ENCODE measurements at regions not wholly inside any gene's neighbourhood (a gene's known extent, or its start where the extent isn't known, plus 50 kb on each side); places are given as distances from the start of the nearest gene placed in this dataset.
"Not testable (repeated sequence)": the region's sequence is repeated elsewhere in the genome, so short reads cannot be mapped to it uniquely, and the experiment has no call there.

DNA sequence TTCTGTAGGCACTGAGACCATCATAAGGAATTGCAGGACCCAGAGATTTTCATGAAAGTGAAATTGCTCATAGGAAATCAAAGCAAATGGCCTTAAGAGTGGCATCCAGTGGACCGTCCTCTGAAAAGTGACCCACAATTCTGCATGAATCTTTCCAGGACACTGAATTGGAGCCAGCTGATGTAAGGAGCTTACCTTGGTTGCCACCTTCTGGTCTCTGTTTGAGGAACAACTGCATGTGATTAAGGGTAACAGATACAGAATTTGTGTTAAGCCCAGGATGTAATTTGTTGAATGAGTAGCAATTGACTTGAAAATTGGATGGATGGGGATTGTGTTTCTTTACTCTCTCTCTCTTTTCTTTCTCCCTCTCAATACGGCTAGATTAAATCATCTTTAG is 49.9 kb upstream of the GAS1 start:
- no peak for DNase-seq

DNA sequence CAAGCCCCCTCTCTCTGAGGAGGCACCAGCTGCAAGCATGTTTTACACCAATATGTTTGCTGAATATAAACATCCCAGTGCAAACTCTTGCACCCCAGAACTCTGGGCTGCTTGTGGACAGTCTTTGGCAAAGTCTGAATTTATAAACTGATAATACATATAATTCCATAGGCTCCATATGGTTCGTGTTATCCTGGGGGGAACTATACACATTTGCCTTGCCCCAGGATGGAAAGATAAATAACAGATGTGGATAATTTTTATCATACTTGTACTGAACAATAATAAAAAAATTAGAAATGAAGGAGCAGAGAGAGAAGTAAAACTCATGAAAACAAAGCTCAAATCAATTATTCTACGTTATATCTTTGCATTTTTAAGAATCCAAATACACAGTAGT is 50.6 kb upstream of the GAS1 start:
- DNase-seq: no peak

DNA sequence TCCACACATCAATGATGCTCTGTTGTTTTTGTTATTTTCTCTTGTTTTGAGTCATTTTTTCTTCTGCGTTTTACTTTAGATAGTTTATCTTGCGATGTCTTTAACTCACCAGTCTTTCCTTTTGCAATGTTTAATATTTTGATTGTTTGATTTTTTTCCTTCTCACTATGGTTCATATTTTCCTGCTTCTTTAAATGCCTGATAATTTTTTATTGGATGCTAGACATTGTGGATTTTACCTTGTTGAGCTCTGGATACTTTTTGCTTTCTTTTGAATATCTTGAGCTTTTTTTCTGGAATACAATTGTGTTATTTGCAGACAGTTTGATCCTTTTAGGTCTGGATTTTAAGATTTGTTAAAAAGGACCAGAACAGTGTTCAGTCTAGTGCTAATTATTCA is 55.2 kb upstream of the GAS1 start:
- no peak for DNase-seq

DNA sequence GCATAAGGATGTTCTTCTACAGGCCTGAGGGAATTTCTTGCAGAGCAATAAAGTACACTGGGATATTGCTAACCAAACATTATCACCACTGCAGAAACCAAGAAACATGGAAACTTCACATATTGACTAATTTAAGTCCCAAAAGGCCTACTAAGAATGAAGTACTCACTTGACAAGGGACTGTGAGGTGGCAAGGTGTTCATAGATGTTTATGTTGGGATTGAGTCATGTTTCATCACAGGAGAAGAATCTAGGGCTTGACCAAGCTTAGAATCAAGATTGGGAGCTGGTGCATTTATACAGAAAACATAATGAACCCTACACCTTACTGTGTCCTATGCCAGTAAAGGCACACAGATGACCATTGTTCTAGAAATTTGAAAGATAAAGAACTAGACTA is 56.7 kb upstream of the GAS1 start:
- no peak for DNase-seq

DNA sequence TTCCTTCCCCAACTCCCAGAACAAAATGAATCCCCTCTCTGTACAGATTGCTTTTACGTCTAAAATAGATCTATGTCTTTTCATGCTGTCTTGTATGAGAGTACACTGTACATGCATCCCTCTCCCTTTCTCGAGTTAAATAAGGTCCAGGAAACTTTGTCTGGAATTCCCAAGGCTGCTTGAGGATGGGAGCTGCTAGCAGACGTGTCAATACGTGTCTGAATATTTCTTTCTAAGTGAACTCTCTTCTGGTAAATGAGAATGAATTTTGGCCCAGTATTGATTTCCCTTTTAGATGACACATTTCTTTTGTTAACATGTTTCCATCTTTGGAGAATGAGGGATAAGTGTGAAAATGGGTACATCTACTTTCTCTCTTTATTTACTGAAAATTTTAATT is 59.6 kb upstream of the GAS1 start:
- DNase-seq: no peak

DNA sequence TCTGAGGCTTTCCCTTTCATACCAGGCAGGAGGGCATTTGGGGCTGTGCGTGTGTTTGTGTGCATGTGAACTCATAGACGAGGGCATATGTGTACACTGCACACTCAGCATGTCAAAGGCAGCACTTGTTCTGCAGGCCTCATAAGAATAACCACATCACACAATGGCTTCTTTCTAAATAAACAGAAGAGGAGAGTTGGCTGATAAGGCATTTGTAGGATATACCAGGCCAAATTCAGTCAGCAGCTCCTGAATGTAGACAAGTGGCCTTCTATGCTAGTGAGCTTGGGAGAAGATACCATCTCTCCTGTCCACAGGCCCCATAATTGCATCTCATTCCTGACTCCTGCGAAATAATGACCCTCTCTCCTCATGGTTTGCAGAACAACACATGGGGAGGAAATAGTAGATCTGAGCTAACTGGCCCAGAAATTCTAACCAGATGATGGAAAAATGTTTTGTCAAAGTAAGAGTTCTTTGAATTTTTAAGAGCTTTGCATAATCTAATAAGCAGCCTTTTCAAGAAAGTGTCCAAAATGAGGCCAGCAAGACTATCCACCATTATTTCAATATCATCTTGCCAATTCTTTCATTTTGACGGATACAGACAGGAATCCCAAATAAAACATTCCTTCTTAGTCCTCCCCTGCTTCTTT is 60.5 kb upstream of the GAS1 start:
- no peak for DNase-seq

DNA sequence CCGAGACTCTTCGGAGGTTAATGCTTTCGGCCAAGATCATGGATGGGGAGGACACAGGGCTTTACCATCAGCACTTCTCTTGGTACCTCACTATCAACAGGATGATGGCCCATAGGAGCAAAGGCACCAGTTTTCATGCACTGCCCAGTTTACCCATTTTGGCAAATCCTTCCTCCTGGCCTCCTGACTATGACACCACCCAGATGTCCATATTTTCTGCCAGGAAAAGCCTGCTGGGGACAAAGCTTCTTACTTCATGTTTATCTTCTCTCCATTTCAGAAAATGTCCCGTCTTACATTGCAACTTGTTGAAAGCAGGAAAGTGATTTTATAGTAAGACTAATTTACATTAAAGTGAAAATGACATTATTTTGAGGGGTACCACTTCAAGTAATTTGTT is 61.4 kb upstream of the GAS1 start:
- no peak for DNase-seq

DNA sequence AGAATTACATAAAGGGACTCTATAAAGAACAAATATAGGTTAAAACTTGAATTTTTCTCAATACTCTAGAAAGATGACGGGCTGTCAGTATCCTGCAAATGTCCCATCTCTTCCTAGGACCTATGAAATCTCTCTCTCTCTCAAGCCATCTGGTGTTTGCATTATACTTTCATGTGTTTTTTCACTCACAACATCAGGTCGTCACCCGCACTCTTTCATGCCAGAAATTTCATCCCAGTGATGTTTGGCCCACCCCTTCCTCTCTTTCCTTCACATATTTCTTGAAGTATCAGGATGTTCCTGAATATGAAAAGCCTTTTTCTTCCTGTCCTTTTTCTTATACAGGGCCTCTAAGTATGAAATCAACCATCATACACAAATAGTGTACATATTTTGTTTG is 63.3 kb upstream of the GAS1 start:
- no peak for DNase-seq

DNA sequence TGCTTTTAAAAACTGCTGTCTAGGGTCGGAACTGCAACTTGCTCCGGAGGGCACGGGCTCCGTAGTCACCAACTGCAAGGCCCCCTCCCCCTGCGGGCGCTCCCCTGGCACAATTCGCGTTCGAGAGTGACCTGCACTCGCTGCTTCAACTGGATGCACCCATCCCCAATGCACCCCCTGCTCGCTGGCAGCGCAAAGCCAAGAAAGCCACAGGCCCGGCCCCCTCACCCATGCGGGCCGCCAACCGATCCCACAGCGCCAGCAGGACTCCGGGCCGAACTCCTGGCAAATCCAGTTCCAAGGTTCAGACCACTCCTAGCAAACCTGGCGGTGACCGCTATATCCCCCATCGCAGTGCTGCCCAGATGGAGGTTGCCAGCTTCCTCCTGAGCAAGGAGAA is 64.2 kb upstream of the GAS1 start:
- no peak for DNase-seq

DNA sequence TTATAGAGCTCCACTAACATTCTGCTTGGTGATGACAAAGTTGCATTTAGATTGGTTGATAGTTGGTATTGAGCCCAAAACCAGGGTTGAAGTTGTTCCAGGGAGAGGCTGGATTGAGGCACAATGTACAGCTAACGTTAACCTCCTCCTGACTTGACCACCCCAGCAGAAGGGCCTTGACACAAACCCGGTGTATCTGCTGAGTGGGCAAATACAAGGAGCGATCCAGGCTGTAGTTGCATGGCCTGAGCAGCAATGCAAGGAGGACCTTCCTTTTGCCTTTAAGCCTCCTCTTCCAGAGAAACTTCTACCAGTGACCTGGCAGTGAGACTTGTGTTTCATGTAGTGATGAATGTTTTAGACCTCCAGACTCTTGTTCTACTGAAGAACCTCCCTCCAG is 66.2 kb upstream of the GAS1 start:
- no peak for DNase-seq

DNA sequence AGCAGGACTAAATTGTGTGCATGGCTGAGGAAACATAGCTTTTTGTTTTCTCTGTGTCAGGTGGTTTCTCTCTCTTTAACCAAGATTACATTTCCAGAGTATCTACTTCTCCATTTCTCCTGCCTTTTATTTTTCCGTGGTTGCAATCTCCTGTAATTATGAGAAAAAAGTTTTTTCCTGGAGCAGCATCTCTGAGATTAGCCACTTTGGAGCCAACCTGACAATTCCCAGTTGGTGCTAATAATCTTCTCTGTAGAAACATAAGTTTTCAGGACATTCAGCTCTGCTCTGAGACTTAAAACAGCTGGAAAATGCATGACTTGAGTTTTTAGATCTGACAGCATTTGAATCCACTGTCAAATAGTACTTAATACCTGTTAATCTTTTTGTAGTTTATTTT is 67.1 kb upstream of the GAS1 start:
- no peak for DNase-seq

DNA sequence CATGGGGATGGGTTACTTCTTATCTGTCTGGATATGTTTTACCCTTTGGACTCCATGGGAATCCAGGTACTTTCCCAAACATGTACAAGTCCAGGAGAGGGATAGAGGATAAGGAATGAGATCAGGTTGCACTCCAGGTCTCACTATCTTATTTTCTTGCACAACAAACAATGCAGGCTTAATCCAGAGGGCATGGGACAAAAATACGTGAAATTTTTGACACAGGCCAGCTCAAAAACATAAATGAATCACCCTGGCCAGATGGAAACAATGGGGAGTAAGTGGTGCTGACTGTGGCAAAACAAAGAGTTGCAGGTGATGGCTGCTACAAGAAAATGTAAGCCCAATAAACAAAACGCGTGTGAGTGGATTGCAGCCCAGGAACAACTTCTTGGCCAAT is 69.4 kb upstream of the GAS1 start:
- no peak for DNase-seq

DNA sequence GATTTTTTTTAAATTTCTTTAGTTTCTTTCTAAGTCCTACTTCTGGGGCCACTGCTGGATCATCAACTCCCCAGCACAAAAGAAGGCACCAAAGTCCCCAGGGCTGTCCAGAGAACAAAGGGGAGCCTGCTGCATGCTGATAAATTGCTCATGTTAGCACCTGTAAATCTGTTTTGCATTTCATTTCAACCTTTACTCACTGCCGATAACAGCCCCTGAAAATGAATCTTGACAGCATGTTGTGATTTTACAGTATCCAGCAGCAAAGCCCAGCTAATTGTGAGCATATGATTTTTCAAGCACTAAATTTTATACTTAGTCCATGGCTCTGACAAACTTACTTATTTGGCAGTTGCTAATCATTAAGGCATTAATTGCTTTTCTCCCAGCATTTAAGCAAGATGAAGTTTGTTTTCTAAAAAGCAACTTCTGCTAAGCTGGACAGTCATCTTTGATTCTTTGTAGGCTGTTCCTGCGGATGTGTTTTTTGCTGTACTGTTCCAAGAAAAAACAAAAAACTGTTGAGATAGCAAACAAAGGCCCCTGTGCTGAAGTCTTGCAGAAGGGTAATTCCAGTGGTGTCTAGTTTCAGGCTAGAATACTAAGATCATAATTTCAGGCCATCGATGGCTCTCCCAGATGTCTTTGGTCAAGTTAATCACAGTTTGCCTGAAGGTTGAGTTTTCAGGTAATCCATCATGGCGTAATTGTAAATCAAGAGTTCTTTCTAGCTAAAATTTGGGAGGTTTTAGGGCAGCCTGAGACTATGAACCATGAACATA is 73.1 kb upstream of the GAS1 start:
- no peak for DNase-seq

DNA sequence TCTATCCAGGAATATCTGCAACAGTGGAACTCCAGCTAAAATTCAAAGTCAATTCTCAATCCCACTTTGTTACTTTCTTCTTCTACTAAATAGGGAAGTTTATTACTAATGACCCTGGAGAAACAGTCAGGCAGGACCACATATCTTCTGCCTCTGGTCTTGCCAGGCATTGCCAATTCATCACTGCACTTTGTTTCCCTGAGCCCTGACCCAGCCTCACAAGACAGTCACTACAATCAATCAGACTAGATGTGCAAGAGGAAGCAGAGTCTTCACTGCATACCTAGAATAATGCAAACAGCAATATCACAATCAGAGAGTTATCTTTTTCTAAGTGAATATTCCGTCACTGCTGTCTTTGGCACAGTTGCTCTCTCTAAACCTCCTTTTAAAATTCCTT is 74.9 kb upstream of the GAS1 start:
- DNase-seq: no peak

DNA sequence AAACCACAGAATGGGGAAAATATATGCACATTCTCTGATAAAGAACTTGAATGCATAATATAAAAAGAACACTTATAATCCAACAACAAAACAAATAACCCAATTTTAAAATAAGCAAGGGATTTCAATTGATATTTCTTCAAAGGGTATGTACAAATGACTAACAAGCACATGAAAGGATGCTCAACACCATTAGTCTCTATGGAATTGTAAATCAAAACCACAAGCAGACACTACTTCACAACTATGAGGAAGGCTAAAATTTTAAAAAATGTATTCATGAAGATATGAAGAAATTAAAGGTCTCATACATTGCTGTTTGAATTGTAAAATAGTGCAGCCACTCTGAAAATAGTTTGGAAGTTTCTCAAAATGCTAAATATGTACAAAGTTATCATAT is 78.9 kb upstream of the GAS1 start:
- DNase-seq: no peak

DNA sequence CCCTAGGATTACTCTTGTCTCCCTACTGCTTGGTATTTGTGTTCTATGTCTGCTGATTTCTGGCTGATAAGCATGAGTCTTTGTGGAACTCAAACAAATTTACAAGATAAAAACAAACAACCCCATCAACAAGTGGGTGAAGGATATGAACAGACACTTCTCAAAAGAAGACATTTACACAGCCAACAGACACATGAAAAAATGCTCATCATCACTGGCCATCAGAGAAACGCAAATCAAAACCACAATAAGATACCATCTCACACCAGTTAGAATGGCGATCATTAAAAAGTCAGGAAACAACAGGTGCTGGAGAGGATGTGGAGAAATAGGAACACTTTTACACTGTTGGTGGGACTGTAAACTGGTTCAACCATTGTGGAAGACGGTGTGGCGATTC is 81.5 kb upstream of the GAS1 start:
- not testable (repeated sequence) for DNase-seq

DNA sequence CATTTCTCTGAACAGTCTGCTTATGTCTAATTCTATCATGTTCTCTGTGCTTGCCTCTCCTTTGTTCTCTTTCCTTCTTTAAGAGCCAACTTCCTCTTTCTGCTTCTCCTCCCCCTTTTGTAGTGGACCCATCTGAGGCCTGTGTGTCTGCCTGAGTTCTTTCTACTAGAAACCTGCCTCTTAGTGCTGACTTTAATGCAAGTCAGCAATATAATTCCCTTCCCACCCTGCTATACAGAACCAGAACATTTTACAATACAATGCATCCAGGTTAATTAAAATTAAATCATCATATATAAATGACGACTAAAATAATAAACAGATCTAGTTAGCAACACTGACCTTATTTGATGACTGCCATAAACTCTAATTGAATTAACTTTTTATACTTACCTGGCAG is 82.6 kb upstream of the GAS1 start:
- DNase-seq: no peak

DNA sequence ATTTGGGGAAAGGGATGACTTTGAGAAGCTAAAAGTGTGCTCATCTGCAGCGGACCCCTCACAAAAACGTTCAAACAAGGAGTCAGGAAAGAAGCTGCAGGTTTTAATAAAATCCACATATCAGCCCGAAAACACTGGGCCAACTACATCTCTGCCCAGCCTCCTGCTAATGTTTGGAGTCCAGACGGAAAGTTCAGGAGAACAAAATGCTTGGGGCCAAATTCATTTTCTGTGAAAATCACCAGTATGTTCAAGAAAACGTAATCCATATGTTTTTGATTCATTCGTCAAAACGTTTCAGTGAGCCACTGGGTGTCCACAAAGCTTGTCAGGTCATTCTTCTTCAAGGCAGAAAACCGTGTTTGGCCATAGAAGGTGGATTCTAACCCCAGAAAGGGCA is 87.5 kb upstream of the GAS1 start:
- DNase-seq: no peak

DNA sequence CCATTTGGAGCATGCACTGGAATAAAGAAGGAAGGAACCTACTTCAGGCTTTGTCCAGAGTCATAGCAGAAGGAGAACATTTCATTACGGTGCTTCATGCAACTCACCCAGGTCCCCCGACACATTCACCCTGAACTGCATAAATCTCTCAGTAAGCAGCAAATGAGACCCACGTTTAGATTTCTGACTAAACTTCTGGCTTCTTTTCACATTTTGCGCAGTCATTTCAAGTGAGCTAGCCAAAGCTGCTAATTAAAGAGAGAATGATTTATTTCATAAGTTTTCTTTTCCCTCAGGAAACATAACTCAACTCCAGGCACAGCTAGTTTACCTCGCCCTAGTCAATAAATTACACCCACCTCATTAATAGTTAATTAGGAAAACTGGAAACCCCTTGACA is 88.6 kb upstream of the GAS1 start:
- no peak for DNase-seq

DNA sequence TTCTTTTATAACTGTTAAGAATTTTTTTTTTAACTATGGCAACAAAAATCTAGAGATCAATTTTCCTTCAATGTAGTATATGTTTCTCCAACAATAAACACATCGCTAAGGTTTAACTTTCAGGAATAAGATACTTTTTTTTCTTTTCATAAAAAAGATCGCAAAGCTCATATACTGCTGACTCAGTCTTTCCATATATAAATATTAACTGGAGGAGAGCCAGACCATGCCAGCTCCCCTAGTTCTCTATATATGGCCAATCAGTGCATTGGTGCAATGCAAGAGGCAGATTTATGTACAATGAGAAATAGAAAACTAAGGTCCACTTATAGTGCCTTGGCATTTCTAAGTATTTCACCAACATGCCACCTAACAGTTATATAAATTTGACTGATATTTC is 89.2 kb upstream of the GAS1 start:
- DNase-seq: no peak

DNA sequence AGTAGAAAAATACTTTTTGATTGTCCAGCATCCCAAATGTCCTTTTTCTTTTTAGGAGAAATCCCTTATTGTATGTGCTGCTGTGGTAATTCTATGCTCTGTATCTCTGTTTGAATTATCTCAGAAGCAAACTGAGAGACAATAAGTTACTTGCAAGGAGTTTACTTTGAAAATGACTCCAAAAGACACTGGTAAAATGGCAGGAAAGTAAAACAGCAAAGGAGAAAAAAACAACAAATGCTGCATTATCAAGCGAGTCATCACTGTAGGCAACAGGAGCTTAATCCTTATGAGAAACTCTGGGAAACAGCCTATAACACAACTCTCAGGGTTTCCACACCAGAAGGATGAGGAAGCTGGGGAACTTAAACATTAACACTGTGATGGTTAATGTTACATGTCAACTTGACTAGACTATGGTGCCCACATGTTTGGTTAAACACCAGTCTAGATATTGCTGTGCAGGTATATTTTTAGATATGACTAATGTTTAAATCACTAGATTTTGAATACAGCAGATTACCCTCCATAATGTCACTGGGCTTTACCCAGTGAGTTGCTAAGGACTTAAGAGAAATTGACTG is 92.6 kb upstream of the GAS1 start:
- DNase-seq: no peak

DNA sequence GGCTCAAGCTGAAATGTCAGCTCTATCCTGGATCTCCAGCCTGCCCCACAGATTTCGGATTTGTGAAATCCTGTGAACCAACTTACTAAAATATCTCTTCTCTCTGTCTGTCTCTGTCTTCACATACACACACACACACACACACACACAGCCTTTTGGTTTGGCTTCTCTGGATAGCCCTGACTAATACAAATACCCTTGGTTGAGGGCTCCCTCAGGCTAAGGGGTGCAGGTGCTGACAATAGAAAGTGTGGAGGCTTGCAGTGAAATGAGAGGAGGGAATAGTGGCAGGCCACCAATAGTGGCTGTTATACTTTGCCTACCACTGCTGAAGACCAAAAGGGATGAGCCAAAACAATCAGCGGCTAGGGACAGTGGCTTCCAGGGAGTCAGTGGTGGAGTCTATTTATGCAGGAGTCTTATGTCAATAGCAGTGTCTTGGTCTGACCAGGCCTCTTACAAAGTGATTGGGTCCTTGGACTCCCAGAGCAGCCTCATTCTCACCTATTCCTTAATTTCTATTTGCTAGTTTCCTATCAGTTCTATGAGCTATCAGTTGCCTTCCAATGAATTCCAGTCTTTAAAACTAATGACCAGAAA is 93.2 kb upstream of the GAS1 start:
- DNase-seq: no peak

DNA sequence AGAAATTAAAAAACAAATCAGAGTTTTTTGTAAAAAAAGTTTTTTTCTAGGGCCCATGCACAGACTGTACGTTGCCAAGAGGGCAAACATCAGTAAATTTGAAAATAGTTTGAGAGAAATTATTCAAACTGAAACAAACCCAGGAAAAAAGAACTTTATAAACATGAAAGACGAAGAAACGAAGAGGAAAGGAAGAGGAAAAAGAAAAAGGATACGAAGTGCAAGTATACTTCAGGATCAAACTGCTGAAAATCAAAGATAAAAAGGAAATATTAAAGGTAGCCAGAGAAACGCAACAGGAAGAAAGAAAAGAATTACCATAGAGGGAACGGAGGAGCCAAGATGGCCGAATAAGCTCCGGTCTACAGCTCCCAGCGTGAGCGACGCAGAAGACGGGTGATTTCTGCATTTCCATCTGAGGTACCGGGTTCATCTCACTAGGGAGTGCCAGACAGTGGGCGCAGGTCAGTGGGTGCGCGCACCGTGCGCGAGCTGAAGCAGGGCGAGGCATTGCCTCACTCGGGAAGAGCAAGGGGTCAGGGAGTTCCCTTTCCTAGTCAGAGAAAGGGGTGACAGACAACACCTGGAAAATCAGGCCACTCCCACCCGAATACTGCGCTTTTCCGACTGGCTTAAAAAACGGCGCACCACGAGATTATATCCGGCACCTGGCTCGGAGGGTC is 94.4 kb upstream of the GAS1 start:
- DNase-seq: not testable (repeated sequence)
